GM18909 (cell line): ENCODE measurements at regions not wholly inside any gene's neighbourhood (a gene's known extent, or its start where the extent isn't known, plus 50 kb on each side); places are given as distances from the start of the nearest gene placed in this dataset.

Experiments used
- ATAC-seq: cut with Tn5 transposase; IDR thresholded peaks from one replicate; pipeline ENCODE4 v1.9.1; 2021; ENCODE audit warnings: mild to moderate bottlenecking; ENCODE audit not compliant: unreplicated experiment, poor library complexity

GRCh38 chr12:67792185-67792584, 143.6 kb downstream of the DYRK2 start:
- no peak for ATAC-seq

DNA sequence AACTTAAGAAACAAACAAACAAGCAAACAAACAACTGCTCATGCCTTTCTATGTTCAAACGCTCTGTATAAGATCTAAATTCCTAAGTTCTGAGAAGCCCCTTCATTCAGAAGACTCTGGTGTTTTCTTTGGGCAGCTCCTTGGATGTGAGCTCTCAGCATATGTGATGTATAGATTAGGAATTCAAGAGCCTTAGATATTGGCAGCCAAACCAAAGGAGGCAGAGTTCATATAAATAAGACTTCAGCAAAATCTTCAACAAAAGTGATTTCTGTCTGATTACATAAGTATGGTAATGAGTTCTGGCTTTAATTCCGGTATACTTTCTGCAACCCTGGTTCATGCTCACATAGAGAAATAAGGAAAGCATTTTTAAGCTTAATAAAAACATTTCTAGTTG, 145.6 kb downstream of the DYRK2 start:
- no peak for ATAC-seq

GRCh38 chr12:67795236-67795635, 146.7 kb downstream of the DYRK2 start:
- ATAC-seq, result no peak

GRCh38 chr12:67797185-67797741, 148.7 kb downstream of the DYRK2 start:
- no peak for ATAC-seq

GRCh38 chr12:67797753-67798152, 149.2 kb downstream of the DYRK2 start:
- ATAC-seq, result no peak

DNA sequence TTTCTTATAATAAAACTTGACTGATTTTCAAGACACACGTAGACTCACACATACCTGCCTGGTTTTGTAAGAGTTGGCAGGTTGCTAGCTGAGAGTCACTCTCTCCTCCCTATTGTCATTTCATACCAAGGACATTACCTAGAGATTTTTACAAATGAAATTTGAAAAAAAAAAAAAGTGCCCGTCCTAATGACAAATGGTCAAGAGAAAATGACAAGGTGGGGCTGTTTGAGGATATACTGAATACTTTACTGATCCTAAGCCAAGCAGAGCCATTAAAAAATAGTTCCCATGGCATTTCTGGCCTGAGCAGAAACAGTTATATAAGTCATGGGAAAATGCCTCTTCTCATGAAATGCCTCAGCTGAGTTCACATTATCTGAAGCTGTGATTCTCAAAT, 150.2 kb downstream of the DYRK2 start:
- no peak for ATAC-seq

DNA sequence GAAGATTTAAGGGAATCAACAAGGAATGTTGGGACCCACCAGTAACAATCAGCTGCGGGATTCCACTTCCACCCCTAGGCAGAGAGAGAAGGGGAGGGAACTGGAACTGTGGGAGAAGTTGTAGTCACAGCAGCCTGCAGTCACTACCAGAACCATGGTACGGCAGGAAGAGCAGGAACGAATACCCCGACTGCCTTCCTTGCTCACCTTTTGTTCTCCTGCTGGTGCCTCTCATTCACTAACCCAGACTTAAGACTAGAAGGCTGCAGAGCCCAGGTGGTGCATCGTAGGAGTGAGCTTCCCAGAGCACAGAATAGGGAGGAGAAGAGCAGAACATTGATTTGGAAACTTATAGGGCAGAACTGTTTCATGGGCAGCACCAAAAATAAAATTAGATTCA, 154.2 kb downstream of the DYRK2 start:
- no peak for ATAC-seq

DNA sequence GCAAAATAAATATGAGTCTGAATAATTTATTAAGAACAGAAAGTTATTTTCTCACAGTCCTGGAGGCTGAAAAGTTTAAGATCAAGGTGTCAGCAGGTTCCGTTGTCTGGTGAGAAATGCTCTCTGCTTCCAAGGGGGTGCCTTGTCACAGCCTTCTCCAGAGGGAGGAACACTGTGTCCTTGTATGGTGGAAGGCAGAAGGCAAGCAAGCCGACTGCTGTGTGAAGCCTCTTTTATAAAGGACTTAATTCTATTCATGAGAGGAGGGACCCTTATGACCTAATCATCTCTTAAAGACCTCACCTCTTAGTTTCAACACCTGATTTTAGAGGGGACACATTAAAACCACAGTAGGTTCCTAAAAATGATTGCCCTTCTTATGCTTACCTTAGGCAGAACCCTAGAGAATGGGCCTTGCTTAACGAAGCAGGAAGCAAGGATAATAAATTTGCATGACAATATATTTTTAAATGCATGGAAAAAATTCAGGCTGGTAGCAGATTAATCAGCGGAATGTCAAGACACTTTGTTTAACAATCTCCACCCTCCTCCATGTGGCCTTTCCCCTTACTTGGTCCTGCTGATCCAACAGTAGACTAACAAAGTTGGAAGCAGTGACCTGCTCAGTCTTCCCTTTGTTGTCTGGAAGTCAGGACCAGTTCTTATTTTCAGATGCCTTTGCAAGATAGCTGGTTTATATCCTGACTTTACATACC, 154.9 kb downstream of the DYRK2 start:
- no peak for ATAC-seq

DNA sequence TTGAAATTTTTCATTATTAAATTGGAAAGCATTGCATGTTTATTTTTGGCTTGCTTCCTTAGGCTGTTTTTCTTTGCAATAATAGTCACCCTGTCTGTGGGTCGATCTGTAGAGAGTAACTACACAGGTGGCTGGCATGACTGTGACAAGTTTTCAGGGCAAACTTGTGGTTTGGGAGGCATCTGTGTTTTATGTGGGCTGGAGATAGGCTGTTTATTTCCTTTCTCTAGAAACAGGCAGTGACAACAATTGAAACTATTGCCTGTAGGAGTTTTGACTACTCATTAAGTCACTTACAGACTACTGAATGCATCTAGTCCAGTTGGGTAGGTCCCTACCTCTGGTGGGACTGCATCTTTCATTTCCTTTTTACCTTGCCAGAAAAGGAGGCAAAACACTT, 155.6 kb downstream of the DYRK2 start:
- ATAC-seq, result peak; percentile 77

DNA sequence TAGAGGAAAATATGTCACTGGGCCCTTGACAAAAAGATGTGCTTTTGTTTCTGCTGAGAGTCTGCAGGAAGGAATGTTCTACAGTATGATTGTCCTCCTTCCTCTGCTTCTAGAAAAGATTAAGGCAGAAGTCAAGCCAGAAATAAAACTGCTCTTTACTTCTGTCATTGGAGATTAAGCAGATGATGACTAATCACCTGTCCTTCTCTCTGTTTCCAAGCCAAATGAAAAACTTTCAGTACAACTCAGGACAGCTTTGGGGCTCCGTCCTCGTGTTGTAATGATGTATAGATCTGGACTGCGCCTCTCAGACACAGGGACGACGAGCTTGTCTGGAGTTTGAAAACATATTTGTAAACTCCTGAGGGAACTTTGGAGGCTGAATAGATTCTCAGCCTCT, 159.3 kb downstream of the DYRK2 start:
- no peak for ATAC-seq

- no peak for ATAC-seq
Observed at GRCh38 chr12:67810166-67810565, 161.6 kb downstream of the DYRK2 start.

DNA sequence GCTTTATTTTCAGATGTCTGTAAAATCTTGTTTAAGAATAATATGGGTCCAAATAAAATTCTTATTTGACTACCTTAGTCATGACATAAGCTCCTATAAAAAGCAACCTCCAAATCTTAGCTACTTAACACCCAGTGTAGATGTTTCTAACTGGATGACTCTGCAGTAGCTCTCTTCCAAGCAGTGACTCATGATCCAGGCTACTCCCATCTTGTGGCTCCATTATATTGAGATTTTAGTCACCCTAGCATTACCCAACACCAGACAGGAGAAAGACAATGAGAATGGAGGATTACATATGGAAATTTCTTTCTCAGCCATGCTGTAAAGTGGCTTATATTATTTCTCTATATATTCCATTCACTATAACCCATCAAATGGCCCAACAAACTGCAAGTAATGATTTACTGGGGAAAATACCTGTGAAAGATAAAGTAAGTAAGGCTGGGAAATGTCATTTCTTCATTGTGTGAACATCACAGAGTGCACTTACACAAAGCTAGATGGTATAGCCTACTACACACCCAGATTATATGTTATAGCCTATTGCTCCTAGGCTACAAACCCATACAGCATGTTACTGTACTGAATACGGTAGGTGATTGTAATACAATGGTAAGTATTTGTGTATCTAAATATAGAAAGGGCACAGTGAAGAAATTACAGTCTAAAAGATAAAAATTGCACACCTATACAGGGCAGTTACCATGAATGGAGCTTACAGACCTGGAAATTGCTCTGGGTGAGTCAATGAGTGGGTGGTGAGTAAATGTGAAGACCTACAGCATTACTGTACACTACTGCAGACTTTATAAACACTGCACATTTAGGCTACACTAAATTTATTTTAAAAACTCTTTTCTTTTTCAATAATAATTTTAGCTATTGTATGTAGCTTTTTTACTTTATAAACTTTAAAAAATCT, 163.2 kb downstream of the DYRK2 start:
- no peak for ATAC-seq

DNA sequence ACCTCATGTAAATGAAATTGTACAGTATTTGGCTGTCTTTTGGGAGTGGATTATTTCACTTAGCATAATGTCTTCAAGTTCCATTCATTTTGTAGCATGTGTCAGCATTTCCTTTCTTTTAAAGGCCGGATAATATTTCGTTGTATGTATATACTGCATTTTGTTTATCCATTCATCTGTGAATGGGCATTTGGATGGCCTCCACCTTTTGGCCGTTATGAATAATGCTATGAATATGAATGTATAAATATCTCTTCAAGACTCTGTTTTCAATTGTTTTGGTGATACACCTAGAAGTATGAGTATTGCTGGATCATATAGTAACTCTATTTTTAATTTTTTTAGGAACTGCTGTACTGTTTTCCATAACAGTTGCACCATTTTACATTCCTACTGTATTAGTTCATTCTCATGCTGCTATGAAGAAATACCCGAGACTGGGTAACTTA, 164.9 kb downstream of the DYRK2 start:
- ATAC-seq, result no peak

- ATAC-seq, result no peak
Observed at GRCh38 chr12:67816269-67816668, 167.7 kb downstream of the DYRK2 start.

DNA sequence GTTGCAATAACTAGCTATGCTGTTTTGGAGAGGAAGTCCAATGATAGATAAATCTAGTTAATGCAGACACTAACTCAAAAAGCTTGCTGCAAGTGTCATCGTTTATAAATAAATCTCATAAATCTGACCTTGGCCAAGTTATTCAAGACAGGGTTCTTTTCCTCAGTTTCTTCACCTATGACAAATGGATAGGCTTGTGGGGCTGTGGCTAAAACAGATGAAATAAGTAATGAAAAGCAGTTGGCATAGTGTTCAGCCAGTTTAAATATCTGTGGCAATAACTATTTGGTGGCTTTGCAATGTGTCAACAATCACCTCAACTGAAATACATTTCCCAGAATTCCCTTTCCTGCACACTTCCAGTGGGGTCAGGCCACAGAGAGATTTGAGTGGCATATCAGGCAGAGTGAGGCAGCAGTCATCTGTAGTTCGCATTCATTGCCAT, 169.9 kb downstream of the DYRK2 start:
- no peak for ATAC-seq

DNA sequence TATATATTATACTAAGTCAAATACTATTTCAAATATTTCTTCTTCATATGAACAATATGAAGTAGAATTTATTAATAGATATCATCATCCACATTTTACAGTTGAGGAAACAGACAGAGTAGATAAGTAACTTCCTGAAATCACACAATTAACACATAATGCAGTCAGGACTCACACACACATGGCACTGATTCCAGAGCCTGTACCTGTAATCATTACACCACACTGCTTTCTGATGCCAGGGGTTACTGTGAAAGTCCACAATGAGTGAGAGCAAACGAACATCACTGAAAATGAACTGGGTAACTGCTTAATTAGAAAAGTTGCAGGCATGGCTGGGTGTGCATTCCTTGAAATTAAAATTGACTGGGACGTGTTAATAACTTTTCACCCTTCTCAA, 169.3 kb upstream of the IFNG-AS1 start:
- no peak for ATAC-seq

GRCh38 chr12:67820694-67821093, 168.6 kb upstream of the IFNG-AS1 start:
- no peak for ATAC-seq

GRCh38 chr12:67822826-67823225, 166.4 kb upstream of the IFNG-AS1 start:
- ATAC-seq, result no peak

DNA sequence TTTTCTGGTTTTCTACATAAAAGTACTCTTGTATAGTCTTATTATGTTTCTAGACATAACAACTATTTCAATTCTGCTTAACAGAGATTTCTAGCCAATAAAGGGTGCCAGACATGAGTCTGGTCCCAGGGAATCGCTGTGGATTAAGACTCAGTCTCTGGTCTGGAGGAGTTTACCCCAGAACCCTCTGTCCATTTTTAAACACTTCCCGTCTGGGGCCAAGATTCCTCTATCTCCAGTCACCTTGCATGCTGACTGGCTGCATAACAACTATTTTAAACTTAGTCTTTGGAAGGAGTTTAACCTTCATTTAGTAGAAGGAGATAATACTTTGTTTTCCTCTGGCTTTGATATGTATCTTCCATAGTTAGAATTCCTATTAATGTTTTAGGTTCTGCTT, 163.1 kb upstream of the IFNG-AS1 start:
- ATAC-seq, result no peak

- no peak for ATAC-seq
Observed at GRCh38 chr12:67826946-67827720, 162.1 kb upstream of the IFNG-AS1 start.
